Nephron (organoid): ENCODE measurements at regions not wholly inside any gene's neighbourhood (a gene's known extent, or its start where the extent isn't known, plus 50 kb on each side); places are given as distances from the start of the nearest gene placed in this dataset.
"Not testable (repeated sequence)": the region's sequence is repeated elsewhere in the genome, so short reads cannot be mapped to it uniquely, and the experiment has no call there.

Source experiments
- H3K27ac Mint-ChIP-seq, 3 experiments: 2 replicates each; pipeline ENCODE4 v1.8.0; 2020; ENCODE audit warnings: mixed read lengths in 3 of 3, mild to moderate bottlenecking in 2 of 3, moderate library complexity in 1 of 3
- H3K27me3 Mint-ChIP-seq: 2 replicates; pipeline ENCODE4 v1.8.0; 2021; ENCODE audit warnings: low read depth, mild to moderate bottlenecking, moderate library complexity, mixed read lengths
- H3K36me3 Mint-ChIP-seq: 2 replicates; pipeline ENCODE4 v1.8.0; 2020; ENCODE audit warnings: low read depth, mixed read lengths
- H3K4me1 Mint-ChIP-seq: 2 replicates; pipeline ENCODE4 v1.8.0; 2020; ENCODE audit warnings: mixed read lengths
- H3K4me3 Mint-ChIP-seq, 3 experiments: 2 replicates each; pipeline ENCODE4 v1.8.0; 2020; ENCODE audit warnings: mild to moderate bottlenecking in 3 of 3, mixed read lengths in 3 of 3, moderate library complexity in 2 of 3
- H3K9me3 Mint-ChIP-seq: 2 replicates; pipeline ENCODE4 v1.8.0; 2020; ENCODE audit warnings: mixed read lengths
- CTCF ChIP-seq, 3 experiments: fragments of 200-600 bp; sonication (generic); IDR thresholded peaks; one replicate each; pipeline ENCODE4 v1.5.0; 2021; ENCODE audit warnings: antibody characterized with exemption in 3 of 3; ENCODE audit not compliant: unreplicated experiment in 3 of 3

GRCh38 chr10:15921423-15921945 lies 61.2 kb upstream of the MINDY3 start:
- H3K27ac Mint-ChIP-seq, H3K4me3 Mint-ChIP-seq, H3K36me3 Mint-ChIP-seq, H3K27me3 Mint-ChIP-seq, H3K4me1 Mint-ChIP-seq: not testable (repeated sequence)
- peaks cover 18% of the 10 kb centered on the region for H3K9me3 Mint-ChIP-seq

GRCh38 chr10:15931376-15931775 lies 71.1 kb upstream of the MINDY3 start:
- H3K9me3 Mint-ChIP-seq, result peaks cover 14% of the 10 kb centered on the region
- no peak for TF ChIP-seq CTCF (IDR thresholded peaks at IDR 0.05; ENCODE audit: unreplicated experiment in 3 of 3)
- H3K27me3 Mint-ChIP-seq, result peaks cover 4% of the 10 kb centered on the region
- H3K36me3 Mint-ChIP-seq, result no peaks in the 10 kb centered on the region
- H3K4me1 Mint-ChIP-seq, result no peaks in the 10 kb centered on the region
- H3K27ac Mint-ChIP-seq, result no peak overlapping the region
- no peak overlapping the region for H3K4me3 Mint-ChIP-seq

GRCh38 chr10:15939543-15939942 lies 79.2 kb upstream of the MINDY3 start:
- not testable (repeated sequence) for H3K36me3 Mint-ChIP-seq, H3K27ac Mint-ChIP-seq, H3K4me1 Mint-ChIP-seq, H3K27me3 Mint-ChIP-seq, H3K4me3 Mint-ChIP-seq, H3K9me3 Mint-ChIP-seq

GRCh38 chr10:15943426-15943825 lies 83.1 kb upstream of the MINDY3 start:
- Mint-ChIP-seq H3K27me3 (no peaks in the 10 kb centered on the region), H3K4me3 (no peak overlapping the region), H3K9me3 (no peaks in the 10 kb centered on the region), H3K27ac (no peak overlapping the region), H3K4me1 (no peaks in the 10 kb centered on the region), H3K36me3 (no peaks in the 10 kb centered on the region)
- TF ChIP-seq CTCF (IDR thresholded peaks at IDR 0.05; ENCODE audit: unreplicated experiment in 3 of 3), result no peak

- Mint-ChIP-seq H3K9me3 (no peaks in the 10 kb centered on the region), H3K36me3 (no peaks in the 10 kb centered on the region), H3K27me3 (peaks cover 3% of the 10 kb centered on the region), H3K4me3 (no peak overlapping the region), H3K4me1 (no peaks in the 10 kb centered on the region), H3K27ac (no peak overlapping the region)
- no peak for TF ChIP-seq CTCF (IDR thresholded peaks at IDR 0.05; ENCODE audit: unreplicated experiment in 3 of 3)
Observed at GRCh38 chr10:15954188-15954587, 93.9 kb upstream of the MINDY3 start.

- Mint-ChIP-seq H3K4me1 (no peaks in the 10 kb centered on the region), H3K9me3 (no peaks in the 10 kb centered on the region), H3K36me3 (no peaks in the 10 kb centered on the region), H3K27ac (no peak overlapping the region), H3K27me3 (peaks cover 3% of the 10 kb centered on the region), H3K4me3 (no peak overlapping the region)
- TF ChIP-seq CTCF (IDR thresholded peaks at IDR 0.05; ENCODE audit: unreplicated experiment in 3 of 3), result no peak
Observed at GRCh38 chr10:15960277-15960676, 100.0 kb upstream of the MINDY3 start.

GRCh38 chr10:15972736-15973135 lies 112.4 kb upstream of the MINDY3 start:
- not testable (repeated sequence) for H3K27ac Mint-ChIP-seq, H3K36me3 Mint-ChIP-seq, H3K9me3 Mint-ChIP-seq, H3K27me3 Mint-ChIP-seq, H3K4me3 Mint-ChIP-seq, H3K4me1 Mint-ChIP-seq

- Mint-ChIP-seq H3K27ac (no peak overlapping the region), H3K27me3 (no peaks in the 10 kb centered on the region), H3K9me3 (no peaks in the 10 kb centered on the region), H3K4me1 (no peaks in the 10 kb centered on the region), H3K4me3 (no peak overlapping the region), H3K36me3 (no peaks in the 10 kb centered on the region)
- no peak for TF ChIP-seq CTCF (IDR thresholded peaks at IDR 0.05; ENCODE audit: unreplicated experiment in 3 of 3)
Observed at GRCh38 chr10:15985690-15986089, 125.4 kb upstream of the MINDY3 start.
